ENCODE measurements at regions not wholly inside any gene's neighbourhood (a gene's known extent, or its start where the extent isn't known, plus 50 kb on each side); places are given as distances from the start of the nearest gene placed in this dataset.
"Not testable (repeated sequence)": the region's sequence is repeated elsewhere in the genome, so short reads cannot be mapped to it uniquely, and the experiment has no call there.

DNA sequence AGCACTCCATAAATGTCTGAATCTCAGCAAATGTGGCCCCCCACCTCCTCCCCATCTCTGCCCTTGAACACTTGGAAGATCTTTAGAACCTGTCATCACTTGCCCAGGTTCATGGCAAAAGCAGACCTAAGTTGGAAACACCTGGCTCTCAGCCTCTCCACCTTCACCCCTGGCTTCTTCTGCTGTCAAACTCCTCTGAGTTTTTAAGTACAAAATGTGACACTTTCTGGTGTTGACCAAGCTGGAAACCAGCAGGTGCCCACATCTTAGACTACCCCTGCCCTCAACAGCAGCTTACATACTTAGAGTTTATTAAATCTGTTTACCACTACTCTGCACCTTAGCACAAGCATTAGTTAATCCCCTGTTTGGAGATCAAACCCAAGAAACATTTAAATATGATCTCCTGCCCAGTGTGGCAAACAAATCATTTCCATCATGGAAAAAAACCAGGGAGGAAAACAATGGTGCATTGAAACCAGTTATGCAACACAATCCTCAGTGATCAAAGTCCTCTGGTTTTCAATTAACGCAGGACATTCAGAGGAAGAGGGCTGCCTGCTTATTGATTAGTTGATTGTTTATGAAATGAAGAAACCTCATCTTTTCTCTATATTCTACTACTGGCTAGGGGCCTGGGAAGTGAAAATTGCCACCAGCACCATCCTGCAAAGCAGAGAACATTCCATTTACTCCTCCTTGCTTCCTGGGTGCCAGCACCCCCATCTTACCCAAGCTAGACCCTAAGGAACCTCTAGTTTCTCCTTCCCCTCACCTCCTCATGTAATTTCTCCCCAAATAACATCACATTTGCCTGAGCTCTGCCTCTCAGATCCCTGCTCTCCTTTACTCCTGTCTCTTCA lies 139.4 kb upstream of the RAB4A start:
- no peak for DNase-seq
- no peaks in the 10 kb centered on the region for H3K9me3 ChIP-seq (ENCODE audit: severe bottlenecking)

DNA sequence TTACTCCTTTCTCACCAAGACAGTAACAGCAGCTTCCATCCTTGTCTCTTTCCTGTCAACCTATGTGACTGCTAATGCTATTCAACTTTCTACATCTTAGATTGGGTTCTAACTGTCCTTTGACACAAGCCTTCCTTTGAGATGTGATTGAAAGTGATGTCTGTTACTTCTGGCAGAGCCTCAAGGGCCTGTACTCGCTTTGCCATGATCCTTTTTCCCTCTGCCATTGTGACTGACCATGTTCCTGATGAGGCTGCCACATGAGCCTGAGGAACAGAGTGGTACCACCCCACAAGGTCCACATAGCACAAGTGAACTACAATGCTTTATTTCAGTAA lies 138.8 kb upstream of the RAB4A start:
- H3K4me3 ChIP-seq (ENCODE audit: low read depth, low read length): no peak overlapping the region
- no peaks in the 10 kb centered on the region for H3K9me3 ChIP-seq (ENCODE audit: severe bottlenecking)
- H3K36me3 ChIP-seq: no peaks in the 10 kb centered on the region
- H3K27ac ChIP-seq: no peak overlapping the region
- DNase-seq: no peak
- no peaks in the 10 kb centered on the region for H3K27me3 ChIP-seq (ENCODE audit: insufficient read depth, low read depth, severe bottlenecking)
- TF ChIP-seq, protein P1, sequence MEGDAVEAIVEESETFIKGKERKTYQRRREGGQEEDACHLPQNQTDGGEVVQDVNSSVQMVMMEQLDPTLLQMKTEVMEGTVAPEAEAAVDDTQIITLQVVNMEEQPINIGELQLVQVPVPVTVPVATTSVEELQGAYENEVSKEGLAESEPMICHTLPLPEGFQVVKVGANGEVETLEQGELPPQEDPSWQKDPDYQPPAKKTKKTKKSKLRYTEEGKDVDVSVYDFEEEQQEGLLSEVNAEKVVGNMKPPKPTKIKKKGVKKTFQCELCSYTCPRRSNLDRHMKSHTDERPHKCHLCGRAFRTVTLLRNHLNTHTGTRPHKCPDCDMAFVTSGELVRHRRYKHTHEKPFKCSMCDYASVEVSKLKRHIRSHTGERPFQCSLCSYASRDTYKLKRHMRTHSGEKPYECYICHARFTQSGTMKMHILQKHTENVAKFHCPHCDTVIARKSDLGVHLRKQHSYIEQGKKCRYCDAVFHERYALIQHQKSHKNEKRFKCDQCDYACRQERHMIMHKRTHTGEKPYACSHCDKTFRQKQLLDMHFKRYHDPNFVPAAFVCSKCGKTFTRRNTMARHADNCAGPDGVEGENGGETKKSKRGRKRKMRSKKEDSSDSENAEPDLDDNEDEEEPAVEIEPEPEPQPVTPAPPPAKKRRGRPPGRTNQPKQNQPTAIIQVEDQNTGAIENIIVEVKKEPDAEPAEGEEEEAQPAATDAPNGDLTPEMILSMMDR (IDR thresholded peaks at IDR 0.05; ENCODE audit: low read depth, low read length): no peak

More for the DNA sequence above, 139.4 kb upstream of the RAB4A start:
- H3K36me3 ChIP-seq: no peaks in the 10 kb centered on the region
- no peaks in the 10 kb centered on the region for H3K27me3 ChIP-seq (ENCODE audit: insufficient read depth, low read depth, severe bottlenecking)
- TF ChIP-seq, protein P1 (IDR thresholded peaks at IDR 0.05; ENCODE audit: low read depth, low read length): no peak
- no peak overlapping the region for H3K4me3 ChIP-seq (ENCODE audit: low read depth, low read length)
- no peak overlapping the region for H3K27ac ChIP-seq

DNA sequence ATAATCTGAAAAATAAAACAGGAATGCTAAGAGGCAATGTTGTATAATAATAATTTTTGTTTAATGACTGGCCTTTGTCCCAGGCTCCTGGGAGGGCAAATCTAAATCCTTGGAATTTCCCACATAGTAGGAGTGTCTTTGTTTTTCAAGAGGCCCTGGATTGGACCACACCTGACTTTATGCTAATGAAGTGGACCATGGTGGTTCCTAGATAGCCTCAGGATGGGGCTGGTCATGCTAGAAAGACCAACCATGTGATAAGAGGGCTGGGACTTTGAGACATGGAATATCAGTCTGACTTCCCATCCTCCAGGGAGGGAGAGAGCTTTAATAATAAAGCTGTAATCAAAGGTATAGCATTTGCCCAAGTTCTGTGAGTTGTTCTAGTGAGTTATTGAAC lies 138.2 kb upstream of the RAB4A start:
- Histone ChIP-seq H3K4me3 (ENCODE audit: low read depth, low read length) (no peak overlapping the region), H3K9me3 (ENCODE audit: severe bottlenecking) (no peaks in the 10 kb centered on the region), H3K27me3 (ENCODE audit: insufficient read depth, low read depth, severe bottlenecking) (no peaks in the 10 kb centered on the region), H3K27ac (no peak overlapping the region), H3K36me3 (no peaks in the 10 kb centered on the region)
- TF ChIP-seq, protein P1 (IDR thresholded peaks at IDR 0.05; ENCODE audit: low read depth, low read length): no peak
- no peak for DNase-seq

DNA sequence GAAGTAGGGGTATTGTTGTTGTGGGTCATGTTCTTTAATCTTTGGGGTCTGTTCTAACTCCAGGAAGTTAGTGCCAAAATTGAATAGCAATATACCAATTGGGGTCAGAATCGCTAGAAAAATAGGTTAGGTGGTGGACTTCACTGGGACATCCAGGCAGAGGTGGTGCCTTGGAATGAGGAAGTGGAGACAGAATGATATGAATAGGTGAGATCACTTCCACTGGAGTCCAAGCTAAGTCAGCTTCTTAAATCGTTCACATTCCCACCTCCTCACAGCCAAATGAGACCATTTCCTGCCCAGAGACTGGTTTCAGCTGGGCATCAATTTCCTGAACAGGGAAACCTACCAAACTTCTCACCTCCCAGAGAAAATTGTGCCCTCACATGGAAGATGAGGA lies 137.8 kb upstream of the RAB4A start:
- H3K36me3 ChIP-seq: no peaks in the 10 kb centered on the region
- TF ChIP-seq, protein P1 (IDR thresholded peaks at IDR 0.05; ENCODE audit: low read depth, low read length): no peak
- no peak for DNase-seq

DNA sequence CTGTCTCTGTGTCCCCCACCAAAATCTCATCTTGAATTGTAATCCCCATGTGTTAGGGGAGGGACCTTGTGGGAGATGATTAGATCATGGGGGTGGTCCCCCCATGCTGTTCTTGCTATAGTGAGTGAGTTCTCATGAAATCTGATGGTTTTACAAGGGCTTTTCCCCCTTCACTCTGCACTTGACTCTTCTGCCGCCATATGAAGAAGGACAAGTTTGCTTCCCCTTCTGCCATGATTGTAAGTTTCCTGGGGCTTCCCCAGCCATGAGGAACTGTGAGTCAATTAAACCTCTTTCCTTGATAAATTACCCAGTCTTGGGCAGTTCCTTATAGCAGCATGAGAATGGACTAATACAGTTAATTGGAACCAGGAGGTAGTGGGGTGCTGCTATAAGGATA lies 137.1 kb upstream of the RAB4A start:
- H3K27me3 ChIP-seq (ENCODE audit: insufficient read depth, low read depth, severe bottlenecking): no peaks in the 10 kb centered on the region
- H3K36me3 ChIP-seq: no peaks in the 10 kb centered on the region
- H3K27ac ChIP-seq: no peak overlapping the region
- TF ChIP-seq, protein P1 (IDR thresholded peaks at IDR 0.05; ENCODE audit: low read depth, low read length): no peak
- DNase-seq: no peak
- no peak overlapping the region for H3K4me3 ChIP-seq (ENCODE audit: low read depth, low read length)
- no peaks in the 10 kb centered on the region for H3K9me3 ChIP-seq (ENCODE audit: severe bottlenecking)

More for the DNA sequence above, 137.8 kb upstream of the RAB4A start:
- no peaks in the 10 kb centered on the region for H3K27me3 ChIP-seq (ENCODE audit: insufficient read depth, low read depth, severe bottlenecking)
- H3K4me3 ChIP-seq (ENCODE audit: low read depth, low read length): no peak overlapping the region
- no peaks in the 10 kb centered on the region for H3K9me3 ChIP-seq (ENCODE audit: severe bottlenecking)
- H3K27ac ChIP-seq: no peak overlapping the region

- not testable (repeated sequence) for H3K36me3 ChIP-seq; DNase-seq; H3K27me3 ChIP-seq (ENCODE audit: insufficient read depth, low read depth, severe bottlenecking); H3K27ac ChIP-seq; H3K9me3 ChIP-seq (ENCODE audit: severe bottlenecking); H3K4me3 ChIP-seq (ENCODE audit: low read depth, low read length)
Observed at GRCh38 chr1:229134381-229135217, 136.3 kb upstream of the RAB4A start.
